ENCODE measurements at regions not wholly inside any gene's neighbourhood (a gene's known extent, or its start where the extent isn't known, plus 50 kb on each side); places are given as distances from the start of the nearest gene placed in this dataset.

DNA sequence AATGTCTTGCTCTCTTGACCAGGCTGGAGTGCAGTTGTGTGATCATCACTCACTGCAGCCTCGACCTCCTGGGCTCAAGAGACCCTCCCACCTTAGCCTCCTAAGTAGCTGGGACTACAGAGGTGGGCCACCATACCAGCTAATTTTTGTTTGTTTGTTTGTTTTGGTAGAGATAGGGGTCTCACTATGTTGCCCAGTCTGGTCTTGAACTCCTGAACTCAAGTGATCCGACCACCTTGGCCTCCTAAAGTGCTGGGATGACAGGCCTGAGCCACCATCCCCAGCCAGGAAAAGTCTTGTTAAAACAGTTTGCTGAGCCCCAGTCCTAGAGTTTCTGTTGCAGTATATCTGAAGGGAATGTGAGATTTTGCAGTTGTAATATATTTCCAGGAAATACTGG is 83.9 kb downstream of the SKIDA1 start:
- TF ChIP-seq, protein P1, sequence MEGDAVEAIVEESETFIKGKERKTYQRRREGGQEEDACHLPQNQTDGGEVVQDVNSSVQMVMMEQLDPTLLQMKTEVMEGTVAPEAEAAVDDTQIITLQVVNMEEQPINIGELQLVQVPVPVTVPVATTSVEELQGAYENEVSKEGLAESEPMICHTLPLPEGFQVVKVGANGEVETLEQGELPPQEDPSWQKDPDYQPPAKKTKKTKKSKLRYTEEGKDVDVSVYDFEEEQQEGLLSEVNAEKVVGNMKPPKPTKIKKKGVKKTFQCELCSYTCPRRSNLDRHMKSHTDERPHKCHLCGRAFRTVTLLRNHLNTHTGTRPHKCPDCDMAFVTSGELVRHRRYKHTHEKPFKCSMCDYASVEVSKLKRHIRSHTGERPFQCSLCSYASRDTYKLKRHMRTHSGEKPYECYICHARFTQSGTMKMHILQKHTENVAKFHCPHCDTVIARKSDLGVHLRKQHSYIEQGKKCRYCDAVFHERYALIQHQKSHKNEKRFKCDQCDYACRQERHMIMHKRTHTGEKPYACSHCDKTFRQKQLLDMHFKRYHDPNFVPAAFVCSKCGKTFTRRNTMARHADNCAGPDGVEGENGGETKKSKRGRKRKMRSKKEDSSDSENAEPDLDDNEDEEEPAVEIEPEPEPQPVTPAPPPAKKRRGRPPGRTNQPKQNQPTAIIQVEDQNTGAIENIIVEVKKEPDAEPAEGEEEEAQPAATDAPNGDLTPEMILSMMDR (IDR thresholded peaks at IDR 0.05) = no peak
- no peak for TF ChIP-seq POLR2A (IDR thresholded peaks at IDR 0.05)

All from breast epithelium (tissue), 3 donors.